CD4-positive, alpha-beta memory T cell (primary cell): ENCODE measurements at regions not wholly inside any gene's neighbourhood (a gene's known extent, or its start where the extent isn't known, plus 50 kb on each side); places are given as distances from the start of the nearest gene placed in this dataset.
A peak's percentile ranks its signal among the peaks of the same experiment; 100 is the strongest.

Experiments
- CTCF ChIA-PET: fragments of 350-600 bp; sonication (Branson Sonifier 250); formaldehyde crosslinking; loops from one replicate; lab custom pipeline; 2021; ENCODE audit warnings: inconsistent platforms; ENCODE audit not compliant: partially characterized antibody; lab: Charles Lee
- POLR2A ChIA-PET: fragments of 350-600 bp; sonication (Branson Sonifier 250); formaldehyde crosslinking; loops from one replicate; lab custom pipeline; 2021; ENCODE audit not compliant: partially characterized antibody; lab: Charles Lee
- DNase-seq, 5 donors: peaks; one replicate each; pipeline versions ENCODE4 v3.0.0 to v3.0.0-alpha.2; 2020 to 2022; ENCODE audit warnings: mixed read lengths in 1 of 5
- H3K27ac ChIP-seq: one replicate; pipeline ENCODE4 v1.7.0; 2013; ENCODE audit warnings: low read depth, low read length
- H3K27me3 ChIP-seq: 2 replicates; pipeline ENCODE4 v1.7.0; 2013; ENCODE audit warnings: mild to moderate bottlenecking, low read length, moderate library complexity; ENCODE audit not compliant: insufficient read depth
- H3K36me3 ChIP-seq: 2 replicates; pipeline ENCODE4 v1.7.0; 2013; ENCODE audit warnings: mild to moderate bottlenecking, low read length, moderate library complexity; ENCODE audit not compliant: insufficient read depth
- H3K4me1 ChIP-seq: 2 replicates; pipeline ENCODE4 v1.7.0; 2013; ENCODE audit warnings: mild to moderate bottlenecking, low read length, moderate library complexity; ENCODE audit not compliant: insufficient read depth
- H3K4me3 ChIP-seq, 2 donors: one replicate each; pipeline ENCODE4 v1.7.0; 2013; ENCODE audit warnings: low read length in 2 of 2, mild to moderate bottlenecking in 1 of 2
- H3K9me3 ChIP-seq, 2 donors: one replicate each; pipeline ENCODE4 v1.7.0; 2013; ENCODE audit warnings: low read length in 2 of 2, control low read depth in 1 of 2; ENCODE audit not compliant: control insufficient read depth in 1 of 2
- H3K27ac Mint-ChIP-seq, 7 donors: one replicate each; pipeline ENCODE4 v1.8.0; 2020 to 2021; ENCODE audit warnings: mixed read lengths in 7 of 7, mild to moderate bottlenecking in 6 of 7, inconsistent platforms in 3 of 7, moderate library complexity in 3 of 7
- H3K27me3 Mint-ChIP-seq, 2 donors: one replicate each; pipeline ENCODE4 v1.8.0; 2020 to 2021; ENCODE audit warnings: mixed read lengths in 2 of 2
- H3K36me3 Mint-ChIP-seq, 2 donors: one replicate each; pipeline ENCODE4 v1.8.0; 2020 to 2021; ENCODE audit warnings: mixed read lengths in 2 of 2, inconsistent platforms in 1 of 2, mild to moderate bottlenecking in 1 of 2
- H3K4me1 Mint-ChIP-seq, 4 donors: one replicate each; pipeline ENCODE4 v1.8.0; 2020 to 2021; ENCODE audit warnings: mixed read lengths in 4 of 4, mild to moderate bottlenecking in 1 of 4
- H3K4me3 Mint-ChIP-seq, 8 donors: one replicate each; pipeline ENCODE4 v1.8.0; 2020 to 2021; ENCODE audit warnings: mixed read lengths in 8 of 8, mild to moderate bottlenecking in 7 of 8, moderate library complexity in 6 of 8, inconsistent platforms in 3 of 8
- H3K9me3 Mint-ChIP-seq, 8 donors: one replicate each; pipeline ENCODE4 v1.8.0; 2020 to 2021; ENCODE audit warnings: mixed read lengths in 8 of 8, mild to moderate bottlenecking in 5 of 8, inconsistent platforms in 3 of 8, moderate library complexity in 1 of 8
- intact Hi-C: fragments of 100-400 bp; cut with micrococcal nuclease; formaldehyde crosslinking; loops from one replicate; pipeline ENCODE4 v1.15.1; 2023

DNA sequence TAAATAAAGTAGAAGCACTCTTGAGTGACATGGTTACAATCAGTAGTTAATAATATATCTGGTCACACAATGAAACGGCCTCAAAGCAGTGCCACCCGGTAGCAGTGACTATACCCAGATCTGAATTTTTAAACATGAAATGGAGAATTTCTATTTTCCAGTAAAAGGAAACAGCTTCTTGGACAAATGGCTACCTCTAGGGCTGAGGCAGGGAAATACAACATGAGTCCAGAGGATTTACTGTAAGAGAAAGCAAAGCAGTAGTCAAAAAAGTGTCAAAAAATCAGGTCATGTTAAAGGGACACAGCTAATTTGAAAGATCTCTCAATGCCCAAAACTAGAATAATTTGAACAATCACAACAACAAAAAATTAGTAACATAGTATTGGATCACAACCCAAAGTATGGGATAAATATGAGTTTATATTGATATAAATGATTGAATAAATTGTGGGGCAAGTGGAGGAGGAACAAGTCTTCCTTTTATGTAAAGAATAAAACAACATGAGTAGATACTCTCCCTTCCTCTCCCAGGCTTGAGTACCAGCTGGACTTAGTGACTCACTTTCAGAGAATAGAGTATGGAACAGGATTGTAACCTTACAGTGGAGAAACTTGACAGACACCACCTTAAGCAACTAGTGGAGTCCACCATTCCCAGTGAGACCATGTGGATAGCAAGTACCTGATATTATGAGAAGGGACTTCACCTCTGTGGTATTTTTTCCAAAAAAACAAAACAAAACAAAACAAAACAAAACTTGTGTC, 180.8 kb downstream of the MBD2 start:
- intact Hi-C loops: no loop called here
- CTCF ChIA-PET: no interaction called here
- H3K9me3 Mint-ChIP-seq: no peaks in the 10 kb centered on the region

DNA sequence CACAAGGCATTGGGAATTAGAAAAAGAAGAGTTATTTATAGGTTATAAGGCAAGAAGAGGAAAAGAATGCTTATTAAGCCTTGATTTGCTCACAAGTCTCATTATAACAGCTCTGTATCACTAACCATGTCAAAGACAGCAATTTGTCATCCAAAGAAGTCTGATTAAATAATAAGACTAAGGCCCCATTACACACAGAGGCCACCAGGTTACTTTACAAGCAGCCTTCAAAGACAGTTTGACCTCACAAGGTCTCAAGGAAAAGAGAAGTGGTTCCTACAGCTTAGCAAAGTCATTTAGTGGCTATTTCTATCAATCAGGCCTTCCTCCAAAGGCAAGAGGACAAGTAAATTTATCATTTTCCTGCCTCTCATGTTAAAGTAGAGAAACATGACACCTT, 188.5 kb downstream of the MBD2 start:
- Mint-ChIP-seq H3K4me3 (no peak overlapping the region), H3K36me3 (no peaks in the 10 kb centered on the region), H3K27ac (no peak overlapping the region), H3K9me3 (peaks cover 0 to 2% (median 0%) of the 10 kb centered on the region in 8 donors), H3K27me3 (peaks cover 0 to 5% of the 10 kb centered on the region in 2 donors), H3K4me1 (no peaks in the 10 kb centered on the region)
- ChIA-PET POLR2A (no interaction called here), CTCF (no interaction called here)
- Histone ChIP-seq H3K27me3 (no peaks in the 10 kb centered on the region), H3K36me3 (no peaks in the 10 kb centered on the region), H3K4me1 (no peaks in the 10 kb centered on the region), H3K9me3 (no peaks in the 10 kb centered on the region), H3K4me3 (no peak overlapping the region), H3K27ac (no peak overlapping the region)
- no peak for DNase-seq
- intact Hi-C loops: no loop called here

More for the DNA sequence above, 180.8 kb downstream of the MBD2 start:
- Histone ChIP-seq H3K4me1 (no peaks in the 10 kb centered on the region), H3K36me3 (no peaks in the 10 kb centered on the region), H3K27me3 (no peaks in the 10 kb centered on the region), H3K4me3 (no peak overlapping the region), H3K27ac (no peak overlapping the region), H3K9me3 (no peaks in the 10 kb centered on the region)
- DNase-seq: no peak
- H3K4me1 Mint-ChIP-seq: no peaks in the 10 kb centered on the region
- H3K36me3 Mint-ChIP-seq: no peaks in the 10 kb centered on the region
- no peak overlapping the region for H3K27ac Mint-ChIP-seq
- H3K4me3 Mint-ChIP-seq: no peak overlapping the region
- H3K27me3 Mint-ChIP-seq: peaks cover 0 to 3% of the 10 kb centered on the region in 2 donors
- POLR2A ChIA-PET: no interaction called here

DNA sequence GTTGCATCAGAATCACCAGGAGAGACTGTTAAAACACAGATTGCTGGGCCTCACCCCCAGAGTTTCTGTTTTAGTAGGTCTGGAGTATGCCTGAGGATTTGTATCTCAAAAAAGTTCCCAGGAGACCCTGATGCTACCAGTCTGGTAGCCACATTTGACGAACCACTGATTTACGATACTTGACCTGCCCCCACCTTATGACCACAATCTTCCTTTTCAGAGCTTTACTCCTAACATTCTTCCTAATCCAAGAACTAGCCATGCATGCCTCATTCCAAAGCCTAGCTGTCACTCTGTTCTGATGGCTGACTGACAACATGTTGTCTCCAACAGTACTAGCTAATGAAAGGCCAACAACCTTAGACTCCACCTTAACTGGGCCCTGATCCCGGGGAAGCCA, 191.4 kb downstream of the MBD2 start:
- H3K36me3 ChIP-seq: no peaks in the 10 kb centered on the region
- POLR2A ChIA-PET: no interaction called here
- H3K4me3 ChIP-seq: no peak overlapping the region
- no peaks in the 10 kb centered on the region for H3K4me1 Mint-ChIP-seq
- CTCF ChIA-PET: no interaction called here
- no peaks in the 10 kb centered on the region for H3K9me3 ChIP-seq
- no peak overlapping the region for H3K27ac ChIP-seq
- H3K4me3 Mint-ChIP-seq: no peak overlapping the region
- no peaks in the 10 kb centered on the region for H3K4me1 ChIP-seq
- peaks cover 0 to 2% of the 10 kb centered on the region in 2 donors for H3K27me3 Mint-ChIP-seq
- no peak for DNase-seq
- peak overlapping the region in 1 of 7 donors; percentile 5 for H3K27ac Mint-ChIP-seq
- peaks cover 0 to 2% (median 0%) of the 10 kb centered on the region in 8 donors for H3K9me3 Mint-ChIP-seq
- H3K36me3 Mint-ChIP-seq: no peaks in the 10 kb centered on the region
- no peaks in the 10 kb centered on the region for H3K27me3 ChIP-seq
- intact Hi-C loops: no loop called here

DNA sequence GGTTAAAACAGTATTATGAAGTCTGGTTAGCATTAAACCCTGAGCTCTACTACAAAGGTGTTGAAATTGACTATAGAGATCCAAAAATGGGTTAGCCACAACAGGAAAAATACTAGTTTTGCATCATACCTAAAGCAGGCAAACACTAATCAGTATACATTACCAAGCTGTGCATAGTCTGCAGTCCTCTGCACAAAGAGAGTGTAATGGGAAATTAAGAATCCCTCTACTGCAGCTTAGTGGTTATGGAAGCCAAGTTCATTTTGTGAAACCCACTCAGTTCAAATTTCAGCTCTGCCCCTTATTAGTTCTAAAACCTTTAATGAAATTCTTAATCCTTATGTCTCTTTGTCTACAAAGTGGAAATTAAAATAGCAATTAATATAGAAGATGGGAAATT, 192.1 kb downstream of the MBD2 start:
- CTCF ChIA-PET: no interaction called here
- H3K36me3 Mint-ChIP-seq: no peaks in the 10 kb centered on the region
- no peak for DNase-seq
- H3K27ac ChIP-seq: no peak overlapping the region
- no peak overlapping the region for H3K4me3 ChIP-seq
- POLR2A ChIA-PET: no interaction called here
- no peaks in the 10 kb centered on the region for H3K4me1 Mint-ChIP-seq
- H3K9me3 ChIP-seq: no peaks in the 10 kb centered on the region
- no peaks in the 10 kb centered on the region for H3K36me3 ChIP-seq
- no peaks in the 10 kb centered on the region for H3K4me1 ChIP-seq
- no peak overlapping the region for H3K4me3 Mint-ChIP-seq
- intact Hi-C loops: no loop called here
- no peaks in the 10 kb centered on the region for H3K27me3 ChIP-seq
- H3K27me3 Mint-ChIP-seq: peaks cover 0 to 2% of the 10 kb centered on the region in 2 donors
- H3K27ac Mint-ChIP-seq: no peak overlapping the region
- peaks cover 0 to 2% (median 0%) of the 10 kb centered on the region in 8 donors for H3K9me3 Mint-ChIP-seq

DNA sequence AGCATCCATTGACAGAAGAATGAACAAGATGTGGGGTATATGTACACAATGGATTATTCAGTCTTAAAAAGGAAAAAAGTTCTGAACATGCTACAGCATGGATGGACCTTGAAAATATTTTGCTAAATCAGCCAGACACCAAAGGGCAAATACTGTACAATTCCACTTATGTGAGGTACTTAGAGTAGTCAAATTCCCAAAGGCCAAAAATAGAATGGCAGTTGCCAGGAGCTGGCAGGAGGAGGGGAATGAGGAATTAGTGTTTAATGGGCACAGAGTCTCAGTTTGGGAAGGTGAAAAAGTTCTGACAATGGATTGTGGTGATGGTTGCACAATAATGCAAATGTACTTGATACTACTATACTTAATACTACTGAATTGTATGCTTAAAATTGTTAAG, 193.2 kb downstream of the MBD2 start:
- Mint-ChIP-seq H3K36me3 (no peaks in the 10 kb centered on the region), H3K4me3 (no peak overlapping the region), H3K27ac (no peak overlapping the region), H3K27me3 (peaks cover 0 to 2% of the 10 kb centered on the region in 2 donors), H3K9me3 (peaks cover 0 to 2% (median 0%) of the 10 kb centered on the region in 8 donors), H3K4me1 (no peaks in the 10 kb centered on the region)
- Histone ChIP-seq H3K36me3 (no peaks in the 10 kb centered on the region), H3K9me3 (no peaks in the 10 kb centered on the region), H3K4me1 (no peaks in the 10 kb centered on the region), H3K27me3 (no peaks in the 10 kb centered on the region), H3K27ac (no peak overlapping the region), H3K4me3 (no peak overlapping the region)
- POLR2A ChIA-PET: no interaction called here
- CTCF ChIA-PET: no interaction called here
- intact Hi-C loops: no loop called here
- DNase-seq: no peak

DNA sequence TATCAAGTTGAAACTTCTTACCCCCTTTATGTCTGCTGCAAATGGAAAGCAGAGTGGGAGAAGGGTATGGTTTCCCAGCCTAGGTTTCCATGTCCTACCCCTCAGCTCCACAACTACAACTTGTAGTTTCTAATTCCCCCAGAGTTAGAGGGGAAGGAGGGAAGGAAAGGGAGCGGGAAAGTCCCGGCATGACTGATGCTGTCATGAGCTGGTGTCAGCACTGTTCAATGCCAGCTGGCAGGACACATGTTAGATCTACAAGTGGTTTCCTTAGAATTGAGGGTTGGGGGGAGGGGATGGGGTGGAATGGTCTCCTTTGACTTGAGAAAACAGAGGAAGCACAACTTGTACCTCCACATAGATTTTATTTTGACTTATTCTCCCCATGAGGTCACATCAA, 194.0 kb downstream of the MBD2 start:
- Mint-ChIP-seq H3K4me1 (no peaks in the 10 kb centered on the region), H3K27me3 (peaks cover 0 to 4% of the 10 kb centered on the region in 2 donors), H3K27ac (no peak overlapping the region), H3K4me3 (no peak overlapping the region), H3K36me3 (no peaks in the 10 kb centered on the region), H3K9me3 (peaks cover 0 to 2% (median 0%) of the 10 kb centered on the region in 8 donors)
- H3K4me3 ChIP-seq: no peak overlapping the region
- no peaks in the 10 kb centered on the region for H3K27me3 ChIP-seq
- no peak overlapping the region for H3K27ac ChIP-seq
- no peaks in the 10 kb centered on the region for H3K36me3 ChIP-seq
- H3K4me1 ChIP-seq: no peaks in the 10 kb centered on the region
- POLR2A ChIA-PET: no interaction called here
- CTCF ChIA-PET: no interaction called here
- no peak for DNase-seq
- H3K9me3 ChIP-seq: no peaks in the 10 kb centered on the region
- intact Hi-C loops: no loop called here

DNA sequence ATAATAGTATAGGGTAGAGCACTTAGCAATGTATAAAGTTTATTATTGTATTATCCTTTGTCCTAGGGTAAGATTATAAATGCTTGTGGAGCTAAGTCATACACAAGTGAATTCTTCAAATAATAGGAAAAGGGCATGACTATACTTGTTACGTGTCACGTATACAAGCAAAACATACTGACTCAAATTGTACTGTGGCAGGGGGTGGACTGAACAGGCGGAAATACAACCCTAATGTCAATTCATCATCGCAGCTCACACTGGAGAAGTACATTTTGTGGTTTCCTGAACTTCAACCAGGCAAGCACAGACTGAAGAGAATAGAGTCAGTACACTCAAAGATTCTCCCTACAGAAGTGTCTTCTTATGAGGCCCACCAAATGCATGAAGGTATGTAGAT, 201.0 kb downstream of the MBD2 start:
- intact Hi-C loops: no loop called here
- Mint-ChIP-seq H3K36me3 (no peaks in the 10 kb centered on the region), H3K4me3 (no peak overlapping the region), H3K4me1 (peaks cover 0 to 5% (median 0%) of the 10 kb centered on the region in 4 donors), H3K27ac (no peak overlapping the region), H3K9me3 (no peaks in the 10 kb centered on the region), H3K27me3 (peaks cover 0 to 2% of the 10 kb centered on the region in 2 donors)
- H3K36me3 ChIP-seq: no peaks in the 10 kb centered on the region
- ChIA-PET POLR2A (no interaction called here), CTCF (no interaction called here)
- no peak overlapping the region for H3K27ac ChIP-seq
- DNase-seq: no peak
- H3K9me3 ChIP-seq: no peaks in the 10 kb centered on the region
- H3K27me3 ChIP-seq: no peaks in the 10 kb centered on the region
- H3K4me3 ChIP-seq: no peak overlapping the region
- H3K4me1 ChIP-seq: no peaks in the 10 kb centered on the region
